ENCODE measurements at regions not wholly inside any gene's neighbourhood (a gene's known extent, or its start where the extent isn't known, plus 50 kb on each side); places are given as distances from the start of the nearest gene placed in this dataset.
A peak's percentile ranks its signal among the peaks of the same experiment; 100 is the strongest.

GRCh38 chr4:100288811-100289529 is 98.7 kb upstream of the DDIT4L start:
- H2AFZ ChIP-seq (ENCODE audit: low read length): 0 out of 2 replicates have a peak overlapping the region, but pooled peaks have one; percentile 6
- no peak overlapping the region for H3K9ac ChIP-seq (ENCODE audit: low read depth, low read length, poor library complexity, severe bottlenecking)

GRCh38 chr4:100288161-100288560 is 97.9 kb upstream of the DDIT4L start:
- Histone ChIP-seq H3K4me3 (ENCODE audit: low read length, poor library complexity, severe bottlenecking) (no peak overlapping the region), H4K20me1 (ENCODE audit: insufficient read depth, low read length, poor library complexity, severe bottlenecking) (no peaks in the 10 kb centered on the region), H3K4me2 (ENCODE audit: low read depth, low read length, poor library complexity, severe bottlenecking) (no peak overlapping the region), H3F3A (ENCODE audit: low read depth) (no peaks in the 10 kb centered on the region), H3K9me2 (replicated peaks; ENCODE audit: low read depth, low read length) (no peaks in the 10 kb centered on the region), H2AFZ (ENCODE audit: low read length) (no peak overlapping the region), H3K79me2 (ENCODE audit: insufficient read depth, low read length) (no peaks in the 10 kb centered on the region), H3K36me3 (ENCODE audit: insufficient read depth, low read length) (no peaks in the 10 kb centered on the region), H3K9me3 (ENCODE audit: insufficient read depth, low read depth, low read length) (no peaks in the 10 kb centered on the region), H3K27me3 (ENCODE audit: insufficient read depth, low read length, poor library complexity, severe bottlenecking) (no peaks in the 10 kb centered on the region), H3K4me1 (ENCODE audit: insufficient read depth, low read length, poor library complexity, severe bottlenecking) (peaks cover 17% of the 10 kb centered on the region), H3K9ac (ENCODE audit: low read depth, low read length, poor library complexity, severe bottlenecking) (no peak overlapping the region)
- TF ChIP-seq EZH2phosphoT487 (IDR thresholded peaks at IDR 0.05; ENCODE audit: borderline replicate concordance) (no peak), CTCF (conservative IDR thresholded peaks at IDR 0.05; ENCODE audit: low read length) (no peak)

More at GRCh38 chr4:100288811-100289529, 98.7 kb upstream of the DDIT4L start:
- H3K4me1 ChIP-seq (ENCODE audit: insufficient read depth, low read length, poor library complexity, severe bottlenecking): peaks cover 17% of the 10 kb centered on the region
- TF ChIP-seq EZH2phosphoT487 (IDR thresholded peaks at IDR 0.05; ENCODE audit: borderline replicate concordance) (no peak), CTCF (conservative IDR thresholded peaks at IDR 0.05; ENCODE audit: low read length) (no peak)
- peak overlapping the region; percentile 25 for H3K4me2 ChIP-seq (ENCODE audit: low read depth, low read length, poor library complexity, severe bottlenecking)
- H3K9me2 ChIP-seq (replicated peaks; ENCODE audit: low read depth, low read length): no peaks in the 10 kb centered on the region
- no peaks in the 10 kb centered on the region for H3K36me3 ChIP-seq (ENCODE audit: insufficient read depth, low read length)
- no peaks in the 10 kb centered on the region for H4K20me1 ChIP-seq (ENCODE audit: insufficient read depth, low read length, poor library complexity, severe bottlenecking)
- H3K9me3 ChIP-seq (ENCODE audit: insufficient read depth, low read depth, low read length): no peaks in the 10 kb centered on the region
- H3K79me2 ChIP-seq (ENCODE audit: insufficient read depth, low read length): no peaks in the 10 kb centered on the region
- H3K4me3 ChIP-seq (ENCODE audit: low read length, poor library complexity, severe bottlenecking): no peak overlapping the region
- no peaks in the 10 kb centered on the region for H3F3A ChIP-seq (ENCODE audit: low read depth)
- H3K27me3 ChIP-seq (ENCODE audit: insufficient read depth, low read length, poor library complexity, severe bottlenecking): no peaks in the 10 kb centered on the region

- Histone ChIP-seq H3K9me2 (replicated peaks; ENCODE audit: low read depth, low read length) (no peaks in the 10 kb centered on the region), H3K4me1 (ENCODE audit: insufficient read depth, low read length, poor library complexity, severe bottlenecking) (peaks cover 17% of the 10 kb centered on the region), H3K36me3 (ENCODE audit: insufficient read depth, low read length) (no peaks in the 10 kb centered on the region), H2AFZ (ENCODE audit: low read length) (no peak overlapping the region), H3K27me3 (ENCODE audit: insufficient read depth, low read length, poor library complexity, severe bottlenecking) (no peaks in the 10 kb centered on the region), H3K4me3 (ENCODE audit: low read length, poor library complexity, severe bottlenecking) (no peak overlapping the region), H3K9ac (ENCODE audit: low read depth, low read length, poor library complexity, severe bottlenecking) (no peak overlapping the region), H3F3A (ENCODE audit: low read depth) (no peaks in the 10 kb centered on the region), H3K9me3 (ENCODE audit: insufficient read depth, low read depth, low read length) (no peaks in the 10 kb centered on the region), H3K4me2 (ENCODE audit: low read depth, low read length, poor library complexity, severe bottlenecking) (no peak overlapping the region), H3K79me2 (ENCODE audit: insufficient read depth, low read length) (no peaks in the 10 kb centered on the region), H4K20me1 (ENCODE audit: insufficient read depth, low read length, poor library complexity, severe bottlenecking) (no peaks in the 10 kb centered on the region)
- TF ChIP-seq EZH2phosphoT487 (IDR thresholded peaks at IDR 0.05; ENCODE audit: borderline replicate concordance): no peak
- no peak for TF ChIP-seq CTCF (conservative IDR thresholded peaks at IDR 0.05; ENCODE audit: low read length)
Observed at GRCh38 chr4:100287534-100287933, 97.3 kb upstream of the DDIT4L start.

All from Loucy (cell line).